Thoracic aorta (tissue), 2 donors: ENCODE measurements at regions not wholly inside any gene's neighbourhood (a gene's known extent, or its start where the extent isn't known, plus 50 kb on each side); places are given as distances from the start of the nearest gene placed in this dataset.

Source experiments
- ATAC-seq: fragments of 150-250 bp; one replicate; pipeline ENCODE4 v1.8.0; 2017; ENCODE audit warnings: low read depth; ENCODE audit not compliant: insufficient number of reproducible peaks, low FRiP score
- DNase-seq: peaks from one replicate; pipeline ENCODE4 v3.0.0-alpha.2; 2020; ENCODE audit warnings: low spot score
- H3K27ac ChIP-seq, 2 donors: fragments of 200-600 bp; sonication (generic); 1 replicate in 1 of 2; 2 replicates in 1 of 2; pipeline ENCODE4 v1.5.1; 2016; ENCODE audit warnings: mild to moderate bottlenecking in 2 of 2, moderate library complexity in 2 of 2
- H3K27me3 ChIP-seq: fragments of 200-600 bp; sonication (generic); replicated peaks from 2 replicates; pipeline ENCODE4 v1.6.0; 2016; ENCODE audit warnings: mild to moderate bottlenecking; ENCODE audit not compliant: insufficient read depth
- H3K36me3 ChIP-seq: fragments of 200-600 bp; sonication (generic); one replicate; pipeline ENCODE4 v1.5.1; 2016
- H3K4me1 ChIP-seq, 2 donors: fragments of 200-600 bp; sonication (generic); 1 replicate in 1 of 2; 2 replicates in 1 of 2; pipeline versions ENCODE4 v1.5.1 to v1.6.0; 2016; ENCODE audit warnings: low read depth in 2 of 2, mild to moderate bottlenecking in 1 of 2; ENCODE audit not compliant: control insufficient read depth in 1 of 2
- H3K4me3 ChIP-seq: fragments of 200-600 bp; sonication (generic); 2 replicates; pipeline ENCODE4 v1.5.1; 2016; ENCODE audit warnings: mild to moderate bottlenecking
- H3K9me3 ChIP-seq: fragments of 200-600 bp; sonication (generic); 2 replicates; pipeline ENCODE4 v1.5.1; 2016
- CTCF ChIP-seq: fragments of 200-600 bp; sonication (generic); IDR thresholded peaks from one replicate; pipeline ENCODE4 v1.5.1; 2019; ENCODE audit warnings: antibody characterized with exemption

- H3K4me1 ChIP-seq, result no peaks in the 10 kb centered on the region
- no peaks in the 10 kb centered on the region for H3K27me3 ChIP-seq
- no peaks in the 10 kb centered on the region for H3K9me3 ChIP-seq
- ATAC-seq (no peak), DNase-seq (no peak)
- no peak overlapping the region for H3K27ac ChIP-seq
- no peak overlapping the region for H3K4me3 ChIP-seq
- TF ChIP-seq CTCF, result no peak
- H3K36me3 ChIP-seq, result no peaks in the 10 kb centered on the region
Measured at GRCh38 chr1:30532621-30533020, 190.8 kb downstream of the MATN1 start.

- Histone ChIP-seq H3K4me1 (no peaks in the 10 kb centered on the region), H3K9me3 (no peaks in the 10 kb centered on the region), H3K36me3 (no peaks in the 10 kb centered on the region), H3K4me3 (no peak overlapping the region), H3K27ac (no peak overlapping the region), H3K27me3 (no peaks in the 10 kb centered on the region)
- DNase-seq (no peak), ATAC-seq (no peak)
- TF ChIP-seq CTCF, result no peak
Measured at GRCh38 chr1:30527511-30528140, 195.8 kb downstream of the MATN1 start.

- ATAC-seq (no peak), DNase-seq (no peak)
- H3K27ac ChIP-seq, result no peak overlapping the region
Measured at GRCh38 chr1:30526652-30527345, 196.6 kb downstream of the MATN1 start.

GRCh38 chr1:30525971-30526651 lies 197.3 kb downstream of the MATN1 start:
- Histone ChIP-seq H3K4me1 (no peaks in the 10 kb centered on the region), H3K36me3 (no peaks in the 10 kb centered on the region), H3K27me3 (no peaks in the 10 kb centered on the region), H3K4me3 (no peak overlapping the region), H3K9me3 (no peaks in the 10 kb centered on the region), H3K27ac (no peak overlapping the region)
- TF ChIP-seq CTCF, result no peak
- no peak for ATAC-seq
- DNase-seq, result no peak

More at GRCh38 chr1:30526652-30527345, 196.6 kb downstream of the MATN1 start:
- no peak for TF ChIP-seq CTCF
- H3K27me3 ChIP-seq, result no peaks in the 10 kb centered on the region
- H3K36me3 ChIP-seq, result no peaks in the 10 kb centered on the region
- H3K9me3 ChIP-seq, result no peaks in the 10 kb centered on the region
- no peak overlapping the region for H3K4me3 ChIP-seq
- no peaks in the 10 kb centered on the region for H3K4me1 ChIP-seq

GRCh38 chr1:30525631-30525970 lies 197.8 kb downstream of the MATN1 start:
- Histone ChIP-seq H3K4me3 (no peak overlapping the region), H3K9me3 (no peaks in the 10 kb centered on the region), H3K36me3 (no peaks in the 10 kb centered on the region), H3K4me1 (no peaks in the 10 kb centered on the region), H3K27me3 (no peaks in the 10 kb centered on the region), H3K27ac (no peak overlapping the region)
- ATAC-seq (no peak), DNase-seq (no peak)
- TF ChIP-seq CTCF, result no peak
